HepG2 (cell line): ENCODE measurements at regions not wholly inside any gene's neighbourhood (a gene's known extent, or its start where the extent isn't known, plus 50 kb on each side); places are given as distances from the start of the nearest gene placed in this dataset.

ENCODE experiments used
- ARHGAP35 ChIP-seq: sonication (generic); formaldehyde crosslinking; IDR thresholded peaks from 2 replicates; pipeline ENCODE4 v1.9.0; 2022; ENCODE audit warnings: mild to moderate bottlenecking, inconsistent platforms, moderate library complexity, missing genetic modification reagents, borderline replicate concordance
- KLF13 ChIP-seq: sonication (generic); formaldehyde crosslinking; IDR thresholded peaks from 2 replicates; pipeline ENCODE4 v1.4.0; 2020; ENCODE audit warnings: mild to moderate bottlenecking, missing genetic modification reagents
- POLR2A ChIP-seq, 2 experiments: IDR thresholded peaks; 2 replicates each; pipeline ENCODE4 v1.6.1; 2011; ENCODE audit warnings: low read depth in 2 of 2, low read length in 2 of 2, mild to moderate bottlenecking in 1 of 2, moderate library complexity in 1 of 2; ENCODE audit not compliant: insufficient read depth in 1 of 2
- RBAK ChIP-seq: sonication (generic); formaldehyde crosslinking; IDR thresholded peaks from 2 replicates; pipeline ENCODE4 v1.5.1; 2020; ENCODE audit warnings: mild to moderate bottlenecking, missing genetic modification reagents
- SALL2 ChIP-seq: sonication (generic); formaldehyde crosslinking; IDR thresholded peaks from 2 replicates; pipeline ENCODE4 v1.8.1; 2023; ENCODE audit warnings: mild to moderate bottlenecking, missing genetic modification reagents, inconsistent platforms
- SMC3 ChIP-seq: IDR thresholded peaks from 2 replicates; pipeline ENCODE4 v1.6.1; 2011; ENCODE audit warnings: low read length, improper control_type of control experiment
- SRSF1 ChIP-seq: fragments of 200-400 bp; formaldehyde crosslinking; optimal IDR thresholded peaks from 2 replicates; pipeline ENCODE3; 2017; ENCODE audit warnings: mild to moderate bottlenecking, low read depth, low read length, moderate library complexity
- ZNF317 ChIP-seq: sonication (generic); formaldehyde crosslinking; IDR thresholded peaks from 2 replicates; pipeline ENCODE4 v1.5.0; 2020; ENCODE audit warnings: mild to moderate bottlenecking, missing genetic modification reagents
- ZNF589 ChIP-seq: sonication (generic); formaldehyde crosslinking; conservative IDR thresholded peaks from 2 replicates; pipeline ENCODE4 v1.8.0; 2022; ENCODE audit warnings: mild to moderate bottlenecking, moderate library complexity, missing genetic modification reagents
- TF ChIP-seq, protein P1 (sequence below): IDR thresholded peaks from 2 replicates; pipeline ENCODE4 v1.6.1; 2016; ENCODE audit warnings: low read depth, control low read depth
- TF ChIP-seq, protein P2 (sequence below): sonication (generic); formaldehyde crosslinking; IDR thresholded peaks from 2 replicates; pipeline ENCODE4 v1.9.0; 2022; ENCODE audit warnings: missing genetic modification reagents, mild to moderate bottlenecking, borderline replicate concordance

DNA sequence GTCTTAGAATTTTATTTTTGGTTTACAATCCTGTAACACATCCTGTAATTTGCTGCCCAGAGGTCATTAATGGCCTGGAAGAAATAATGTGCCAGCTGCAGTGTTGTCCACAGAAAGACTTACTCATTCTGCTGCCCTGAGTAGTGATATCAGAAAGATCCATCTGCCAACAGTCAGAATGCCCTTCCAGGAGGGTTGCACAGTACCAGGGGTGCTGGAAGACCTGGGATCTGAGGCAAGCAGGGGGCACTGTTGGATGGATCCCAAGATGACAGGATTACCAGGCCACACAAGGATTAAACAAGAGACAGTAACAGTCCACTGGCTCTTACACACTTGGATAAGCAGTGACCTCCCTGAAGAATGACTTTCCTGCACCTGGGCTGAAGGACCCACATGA, 93.8 kb upstream of the TOP3B start:
- no peak for TF ChIP-seq ZNF589 (CRISPR knock-in tag)
- TF ChIP-seq POLR2A (IDR thresholded peaks at IDR 0.05; ENCODE audit: insufficient read depth in 1 of 2, low read depth in 2 of 2, low read length in 2 of 2): no peak
- TF ChIP-seq, protein P1, sequence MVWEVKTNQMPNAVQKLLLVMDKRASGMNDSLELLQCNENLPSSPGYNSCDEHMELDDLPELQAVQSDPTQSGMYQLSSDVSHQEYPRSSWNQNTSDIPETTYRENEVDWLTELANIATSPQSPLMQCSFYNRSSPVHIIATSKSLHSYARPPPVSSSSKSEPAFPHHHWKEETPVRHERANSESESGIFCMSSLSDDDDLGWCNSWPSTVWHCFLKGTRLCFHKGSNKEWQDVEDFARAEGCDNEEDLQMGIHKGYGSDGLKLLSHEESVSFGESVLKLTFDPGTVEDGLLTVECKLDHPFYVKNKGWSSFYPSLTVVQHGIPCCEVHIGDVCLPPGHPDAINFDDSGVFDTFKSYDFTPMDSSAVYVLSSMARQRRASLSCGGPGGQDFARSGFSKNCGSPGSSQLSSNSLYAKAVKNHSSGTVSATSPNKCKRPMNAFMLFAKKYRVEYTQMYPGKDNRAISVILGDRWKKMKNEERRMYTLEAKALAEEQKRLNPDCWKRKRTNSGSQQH (CRISPR knock-in tag): no peak
- no peak for TF ChIP-seq SMC3
- no peak for TF ChIP-seq SRSF1
- TF ChIP-seq, protein P2, sequence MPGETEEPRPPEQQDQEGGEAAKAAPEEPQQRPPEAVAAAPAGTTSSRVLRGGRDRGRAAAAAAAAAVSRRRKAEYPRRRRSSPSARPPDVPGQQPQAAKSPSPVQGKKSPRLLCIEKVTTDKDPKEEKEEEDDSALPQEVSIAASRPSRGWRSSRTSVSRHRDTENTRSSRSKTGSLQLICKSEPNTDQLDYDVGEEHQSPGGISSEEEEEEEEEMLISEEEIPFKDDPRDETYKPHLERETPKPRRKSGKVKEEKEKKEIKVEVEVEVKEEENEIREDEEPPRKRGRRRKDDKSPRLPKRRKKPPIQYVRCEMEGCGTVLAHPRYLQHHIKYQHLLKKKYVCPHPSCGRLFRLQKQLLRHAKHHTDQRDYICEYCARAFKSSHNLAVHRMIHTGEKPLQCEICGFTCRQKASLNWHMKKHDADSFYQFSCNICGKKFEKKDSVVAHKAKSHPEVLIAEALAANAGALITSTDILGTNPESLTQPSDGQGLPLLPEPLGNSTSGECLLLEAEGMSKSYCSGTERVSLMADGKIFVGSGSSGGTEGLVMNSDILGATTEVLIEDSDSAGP (CRISPR knock-in tag): no peak
- TF ChIP-seq KLF13: no peak
- no peak for TF ChIP-seq SALL2 (CRISPR knock-in tag)
- no peak for TF ChIP-seq RBAK (CRISPR knock-in tag)
- TF ChIP-seq ZNF317 (CRISPR knock-in tag): no peak
- no peak for TF ChIP-seq ARHGAP35 (CRISPR knock-in tag)
